Posterior vena cava (tissue), 2 donors: ENCODE measurements at regions not wholly inside any gene's neighbourhood (a gene's known extent, or its start where the extent isn't known, plus 50 kb on each side); places are given as distances from the start of the nearest gene placed in this dataset.

Experiments used
- DNase-seq: peaks from one replicate; pipeline ENCODE4 v3.0.0-alpha.2; 2020; ENCODE audit warnings: low spot score
- intact Hi-C, 2 donors: fragments of 100-400 bp; cut with DNase I; formaldehyde crosslinking; loops; one replicate each; pipeline versions ENCODE4 v1.14.1 to v1.14.2; 2022 to 2023
- donor health status: DM: yes; HTN: yes; CAD: no.
- donor health status: DM: yes; HTN: yes; CAD: no.

DNA sequence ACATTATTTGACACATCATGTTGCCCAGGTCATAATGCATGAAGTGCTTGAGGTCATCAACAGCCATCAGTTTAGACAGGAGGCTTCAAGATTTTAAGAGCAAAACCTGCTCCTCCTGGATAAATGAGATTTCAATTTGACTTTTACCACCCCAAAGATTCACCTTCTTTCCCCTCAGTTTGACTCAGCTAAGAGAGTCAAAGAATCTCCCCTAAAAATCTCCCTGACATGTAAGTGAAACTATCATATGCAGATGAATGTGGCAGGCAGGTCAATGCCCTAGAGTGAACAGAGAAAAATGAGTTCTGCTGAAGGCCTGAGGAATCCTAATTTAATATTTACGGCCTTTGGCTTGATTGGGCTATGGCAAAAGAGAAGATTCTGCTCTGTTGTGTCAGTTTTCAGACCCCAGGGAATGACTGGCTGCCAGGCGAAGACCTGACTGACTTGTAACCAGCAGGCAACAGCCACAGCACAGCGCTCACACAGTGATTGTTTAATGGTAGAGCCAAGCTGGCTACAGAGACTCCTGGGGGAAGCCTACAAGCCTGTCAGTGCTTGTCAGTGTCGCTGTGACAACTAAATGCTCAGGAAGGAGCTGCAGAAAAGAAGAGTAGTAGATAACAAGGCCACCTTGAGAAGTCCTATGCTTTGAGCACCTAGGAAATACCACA is 491.2 kb upstream of the LRRC4C start:
- DNase-seq, result no peak
- intact Hi-C loops, result no loop called here

- intact Hi-C loops, result no loop called here
- no peak for DNase-seq
These were observed 494.6 kb upstream of the LRRC4C start for GRCh38 chr11:41954034-41954433.

DNA sequence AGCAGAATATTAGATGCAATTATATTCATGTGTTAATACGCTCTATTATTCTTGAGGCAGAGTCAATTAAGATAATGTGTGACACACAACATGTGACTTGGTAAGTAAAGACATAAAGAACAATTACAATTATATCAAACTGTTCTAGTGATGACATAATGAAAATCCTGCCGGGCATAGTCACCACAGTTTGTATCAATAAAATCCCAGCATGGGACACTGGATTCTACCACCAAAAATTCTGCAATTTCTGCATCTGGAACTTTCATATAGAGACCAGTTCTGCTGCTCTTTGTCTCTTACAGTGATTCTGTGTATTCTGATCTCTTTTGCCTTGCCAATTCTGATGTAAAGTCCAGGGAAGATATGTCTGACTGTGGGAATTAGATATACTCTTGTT is 495.6 kb upstream of the LRRC4C start:
- DNase-seq, result no peak
- intact Hi-C loops, result no loop called here

DNA sequence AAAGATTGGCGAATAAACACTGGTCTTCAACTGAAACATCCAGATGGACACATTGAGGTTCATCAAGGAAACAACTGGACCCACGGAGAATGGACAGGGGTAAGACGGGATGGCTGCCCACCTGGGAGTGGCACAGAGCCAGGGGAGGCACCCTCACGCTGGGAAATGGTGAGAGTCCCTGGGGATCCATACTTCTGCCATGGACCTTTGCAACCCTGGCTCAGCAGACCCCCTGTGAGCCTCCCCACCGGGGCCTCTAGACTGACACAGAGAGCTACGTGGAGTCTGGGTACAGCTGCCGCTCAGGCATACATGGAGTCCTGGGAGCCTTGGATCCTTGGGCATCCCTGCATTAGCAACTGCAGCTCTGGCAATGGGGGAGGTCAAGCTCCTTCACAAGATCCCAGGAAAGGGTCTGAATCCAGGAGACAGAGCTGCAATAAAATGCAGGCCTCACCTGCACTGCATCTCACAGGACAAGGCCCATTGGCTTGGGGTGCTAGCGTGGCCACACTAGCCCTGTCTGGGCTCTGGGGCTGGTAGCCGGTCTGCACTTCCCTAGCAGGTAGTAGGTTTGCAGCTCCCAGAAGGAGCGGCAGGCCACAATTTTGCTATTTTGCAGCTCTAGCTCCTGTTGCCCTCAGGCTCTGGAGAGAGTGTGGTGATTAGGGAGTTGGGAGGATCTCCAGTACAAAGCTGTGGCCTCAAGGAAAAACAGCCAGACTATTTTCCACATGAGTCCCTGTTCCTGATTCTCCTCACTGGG is 496.4 kb upstream of the LRRC4C start:
- intact Hi-C loops, result no loop called here
- DNase-seq, result peak; percentile 74

- intact Hi-C loops, result no loop called here
- no peak for DNase-seq
These were observed 504.0 kb upstream of the LRRC4C start for GRCh38 chr11:41963406-41963805.

GRCh38 chr11:41970681-41971080 is 511.2 kb upstream of the LRRC4C start:
- DNase-seq, result no peak
- intact Hi-C loops, result no loop called here

GRCh38 chr11:41971592-41971991 is 512.1 kb upstream of the LRRC4C start:
- DNase-seq, result no peak
- intact Hi-C loops, result no loop called here

DNA sequence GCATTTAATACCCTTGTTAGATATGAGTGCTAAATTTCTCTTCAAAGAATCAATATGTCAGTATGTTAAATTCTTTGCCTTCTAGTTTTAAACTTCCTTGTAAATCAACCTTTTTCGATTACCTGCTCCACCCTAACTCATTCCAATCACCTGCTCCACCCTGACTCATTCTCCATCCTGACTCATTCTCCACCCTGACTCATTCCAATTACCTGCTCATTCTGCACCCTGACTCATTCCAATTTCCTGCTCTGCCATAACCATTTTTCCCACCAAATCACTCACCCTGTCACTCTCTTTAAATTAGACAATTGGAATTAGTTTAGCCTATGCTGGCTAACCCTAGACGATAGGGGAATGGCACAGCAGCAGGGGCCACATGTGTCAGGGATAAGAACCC is 519.5 kb upstream of the LRRC4C start:
- intact Hi-C loops, result no loop called here

DNA sequence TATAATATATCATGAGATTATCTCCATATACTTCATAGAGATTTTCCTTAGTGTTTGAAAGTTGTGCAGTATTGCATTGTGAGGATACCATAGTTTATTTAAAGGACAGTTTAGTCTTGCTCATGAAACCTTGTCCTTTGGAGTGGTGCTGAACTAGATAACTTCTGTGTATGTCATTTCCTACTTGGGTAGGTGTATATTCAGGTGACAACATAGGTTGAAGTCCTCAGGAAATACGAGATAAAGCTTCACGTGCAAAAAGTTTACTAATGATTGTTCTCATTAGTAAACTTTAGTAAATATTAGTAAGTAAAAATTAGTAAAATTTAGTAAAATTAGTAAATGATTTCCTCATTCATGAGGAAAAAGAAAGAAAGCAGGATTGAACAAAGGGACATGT is 521.3 kb upstream of the LRRC4C start:
- no peak for DNase-seq
- intact Hi-C loops, result no loop called here

More for the DNA sequence above, 519.5 kb upstream of the LRRC4C start:
- DNase-seq, result no peak

- intact Hi-C loops, result no loop called here
These were observed 522.8 kb upstream of the LRRC4C start for GRCh38 chr11:41982276-41982675.

DNA sequence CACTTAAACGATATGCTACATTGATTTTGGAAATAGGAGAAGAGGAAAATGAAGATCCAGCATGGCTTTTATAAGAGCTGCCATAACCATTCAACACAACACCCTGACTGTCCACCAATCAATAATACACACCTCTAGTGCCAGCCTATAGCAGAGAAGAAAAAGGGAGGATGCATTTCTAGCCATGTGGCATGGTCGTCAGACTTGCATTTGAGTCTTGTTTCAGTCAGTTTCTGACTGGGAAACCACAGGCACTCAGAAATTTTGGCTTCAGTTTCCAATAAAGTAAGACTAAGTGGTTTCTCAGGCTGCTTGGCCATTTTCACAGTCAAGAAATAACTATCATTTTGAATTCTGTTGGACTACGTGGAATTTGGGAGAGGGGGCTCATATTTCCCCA is 523.5 kb upstream of the LRRC4C start:
- intact Hi-C loops, result no loop called here
- DNase-seq, result no peak

More at GRCh38 chr11:41982276-41982675, 522.8 kb upstream of the LRRC4C start:
- DNase-seq, result no peak

- intact Hi-C loops, result no loop called here
- DNase-seq, result no peak
These were observed 524.0 kb upstream of the LRRC4C start for GRCh38 chr11:41983475-41983874.

DNA sequence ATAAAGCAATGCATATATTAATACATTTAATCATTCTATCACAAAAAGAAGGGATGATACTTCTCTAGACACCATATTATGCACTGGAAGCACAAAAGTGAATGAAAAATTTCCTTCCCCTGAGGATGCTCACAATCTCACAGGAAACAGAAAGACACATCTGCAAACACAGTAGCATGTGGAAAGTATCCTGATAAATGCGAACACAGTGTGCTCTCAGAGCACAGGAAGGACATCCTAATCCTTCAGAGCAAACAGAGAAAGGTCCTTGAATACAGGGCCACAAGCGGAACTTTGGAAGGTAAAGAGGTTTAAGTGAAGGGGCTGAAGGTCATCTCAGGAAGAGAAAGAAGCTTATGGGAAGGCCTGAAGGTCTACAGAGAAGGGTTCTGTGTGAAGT is 524.6 kb upstream of the LRRC4C start:
- intact Hi-C loops, result no loop called here
- no peak for DNase-seq

- no peak for DNase-seq
- intact Hi-C loops, result no loop called here
These were observed 526.3 kb upstream of the LRRC4C start for GRCh38 chr11:41985799-41986198.

- DNase-seq, result no peak
- intact Hi-C loops, result no loop called here
These were observed 529.6 kb upstream of the LRRC4C start for GRCh38 chr11:41988951-41989572.

- DNase-seq, result no peak
- intact Hi-C loops, result no loop called here
These were observed 530.5 kb upstream of the LRRC4C start for GRCh38 chr11:41989823-41990380.

DNA sequence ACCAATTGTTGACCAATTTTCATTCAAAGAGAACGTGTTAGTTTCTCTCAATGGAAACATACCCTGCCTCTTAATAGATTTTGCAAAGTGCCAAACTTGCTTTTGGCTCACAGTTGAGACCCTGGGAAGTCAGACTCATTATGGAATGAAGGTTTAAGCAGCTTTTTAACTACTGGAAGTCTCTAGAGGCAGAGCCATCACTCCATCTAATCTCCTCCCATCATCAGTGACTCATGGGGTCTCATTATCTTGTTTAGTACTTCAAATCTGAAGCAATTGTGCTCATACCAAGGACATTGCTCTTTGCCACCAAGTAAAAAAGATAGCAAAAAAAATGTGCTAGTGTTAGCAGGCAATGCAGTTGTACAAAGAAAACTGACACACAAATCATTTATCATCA is 537.1 kb upstream of the LRRC4C start:
- intact Hi-C loops, result no loop called here
- DNase-seq, result no peak

GRCh38 chr11:41997844-41998401 is 538.5 kb upstream of the LRRC4C start:
- DNase-seq, result no peak
- intact Hi-C loops, result no loop called here

- DNase-seq, result no peak
- intact Hi-C loops, result no loop called here
These were observed 539.6 kb upstream of the LRRC4C start for GRCh38 chr11:41999066-41999465.

DNA sequence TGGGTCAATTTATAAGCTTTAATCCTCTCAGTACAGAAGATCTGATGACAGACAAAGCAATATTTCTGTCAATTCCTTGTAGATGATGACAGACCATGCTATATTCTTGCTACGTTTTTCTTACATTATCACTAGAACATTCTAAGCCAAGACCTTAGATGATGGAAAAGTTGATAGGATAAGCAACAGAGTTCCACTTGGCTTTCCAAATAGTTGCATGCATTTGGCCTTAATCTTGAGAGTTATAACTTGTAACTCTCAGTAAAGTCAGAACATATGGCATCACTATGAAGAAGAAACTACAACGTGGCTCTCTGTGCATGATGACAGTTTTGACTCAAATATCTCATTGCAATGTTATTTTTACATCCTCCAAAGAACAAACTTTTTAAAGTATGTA is 544.3 kb upstream of the LRRC4C start:
- DNase-seq, result no peak
- intact Hi-C loops, result no loop called here
